Epithelial cell of prostate (primary cell): ENCODE measurements at regions not wholly inside any gene's neighbourhood (a gene's known extent, or its start where the extent isn't known, plus 50 kb on each side); places are given as distances from the start of the nearest gene placed in this dataset.

Experiments
- DNase-seq: peaks from one replicate; pipeline ENCODE4 v3.0.0-alpha.2; 2011; ENCODE audit warnings: low read depth, low spot score
- H3K27ac ChIP-seq: fragments of 450-650 bp; 2 replicates; pipeline ENCODE4 v1.5.1; 2017; ENCODE audit warnings: mild to moderate bottlenecking

DNA sequence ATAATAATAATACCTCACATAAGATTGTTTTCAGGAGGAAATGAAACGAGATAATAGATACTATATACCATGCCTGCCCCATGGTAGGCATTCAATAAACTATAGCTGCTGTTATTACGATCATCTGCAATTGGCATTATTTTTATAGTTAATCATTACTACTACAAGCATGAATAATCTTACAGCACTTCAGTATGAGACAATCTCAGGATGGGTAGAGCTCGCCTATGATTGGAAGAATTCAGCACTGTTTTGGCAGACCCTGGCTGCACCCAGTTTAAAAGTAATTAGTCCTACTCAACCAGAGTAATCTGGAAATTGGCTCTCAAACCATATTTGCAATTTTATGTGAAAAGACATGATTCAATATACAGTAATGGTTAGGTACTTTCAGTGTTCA lies 105.0 kb upstream of the DPYD start:
- no peak for DNase-seq

DNA sequence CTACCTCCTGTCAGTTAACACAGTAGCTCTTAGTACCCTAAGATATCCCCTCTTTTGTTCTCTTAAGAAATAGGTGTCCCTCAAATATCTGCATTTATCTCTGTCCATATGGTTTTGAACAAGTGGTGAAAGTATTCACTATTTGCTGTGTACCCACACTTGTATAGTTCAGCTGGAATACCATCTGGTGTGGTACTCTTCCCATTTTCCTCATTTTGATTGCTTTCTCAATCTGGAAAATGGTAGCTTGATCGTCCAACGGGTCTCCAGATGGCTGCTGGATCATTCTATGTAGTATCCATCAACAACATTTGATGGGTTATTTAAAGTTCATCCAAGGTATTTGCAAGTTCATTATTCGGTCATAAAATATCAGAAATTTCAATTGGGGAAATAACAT lies 100.3 kb upstream of the DPYD start:
- no peak for DNase-seq
- H3K27ac ChIP-seq: no peak overlapping the region

More for the DNA sequence above, 105.0 kb upstream of the DPYD start:
- H3K27ac ChIP-seq: no peak overlapping the region

DNA sequence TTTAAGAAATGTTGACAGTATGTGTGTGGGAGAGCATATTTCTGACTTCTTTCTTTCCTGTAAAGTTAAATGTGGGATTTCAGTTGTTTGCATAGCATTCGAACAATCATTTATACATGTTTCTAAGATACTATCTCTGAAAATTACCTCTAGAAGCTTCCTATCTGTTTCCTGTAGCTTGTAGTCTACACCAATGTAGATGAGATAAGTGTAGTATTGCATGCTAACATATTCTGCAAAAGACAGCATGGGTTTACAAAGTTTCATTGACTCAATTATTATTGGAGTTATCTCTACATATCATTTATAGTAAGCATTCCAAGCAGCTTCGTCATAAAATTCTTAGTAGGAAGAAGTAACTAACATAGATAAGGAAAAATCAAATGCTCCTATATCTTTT lies 98.9 kb upstream of the DPYD start:
- no peak for DNase-seq
- H3K27ac ChIP-seq: no peak overlapping the region

DNA sequence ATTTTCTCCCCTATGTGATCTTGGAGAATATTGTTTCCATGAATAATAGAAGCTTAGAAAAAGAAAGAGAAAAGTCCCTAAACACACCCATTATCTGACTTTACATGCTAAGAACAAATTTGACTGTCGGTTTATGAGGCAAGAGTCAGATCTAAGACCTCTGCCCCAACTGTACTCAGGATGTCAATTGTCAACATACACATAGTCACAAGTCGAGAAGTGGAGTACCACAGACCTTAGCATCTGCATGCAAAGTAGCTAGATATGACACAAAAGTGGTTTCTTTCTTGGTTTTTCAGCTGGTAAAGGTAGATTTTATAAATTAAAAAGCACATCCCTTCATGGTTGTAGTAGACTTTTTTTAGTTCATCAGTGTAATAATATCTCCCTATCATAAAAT lies 97.2 kb upstream of the DPYD start:
- no peak overlapping the region for H3K27ac ChIP-seq
- DNase-seq: no peak

DNA sequence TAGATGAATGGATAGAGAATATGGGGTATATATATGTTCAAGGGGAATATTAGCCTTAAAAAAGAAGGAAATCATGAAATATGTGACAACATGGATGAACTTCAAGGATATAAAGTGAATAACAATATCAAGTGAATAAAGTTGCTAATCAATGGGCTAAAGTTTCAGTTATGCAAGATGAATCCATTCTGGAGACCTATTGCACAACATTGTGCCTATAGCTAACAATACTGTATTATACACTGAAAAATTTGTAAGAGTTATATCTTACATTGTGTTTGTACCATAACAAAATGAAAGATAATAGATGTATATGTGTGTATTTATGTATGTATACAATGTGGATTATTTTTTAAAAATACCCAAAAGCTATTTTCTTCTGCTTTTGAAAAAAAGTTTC lies 96.3 kb upstream of the DPYD start:
- no peak for DNase-seq

DNA sequence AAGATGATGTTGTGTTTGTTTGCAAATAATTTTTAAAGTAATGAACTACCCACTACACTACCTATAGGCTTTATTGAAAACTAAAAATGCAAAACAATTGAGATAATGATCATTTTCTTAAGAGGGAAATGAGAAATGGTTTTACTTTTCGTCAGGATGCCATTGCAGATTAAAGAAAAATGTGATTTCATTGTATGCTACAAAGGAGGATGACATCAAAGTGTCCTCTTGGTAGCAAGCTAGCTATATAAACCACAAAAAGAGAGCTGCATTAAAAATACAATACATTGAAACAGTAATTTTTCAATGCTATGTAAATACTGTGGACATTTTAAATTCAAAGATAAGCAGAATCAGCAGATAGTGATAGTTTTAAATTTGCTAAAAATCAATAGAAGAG lies 87.5 kb upstream of the DPYD start:
- DNase-seq: no peak
- no peak overlapping the region for H3K27ac ChIP-seq

More for the DNA sequence above, 96.3 kb upstream of the DPYD start:
- H3K27ac ChIP-seq: no peak overlapping the region

DNA sequence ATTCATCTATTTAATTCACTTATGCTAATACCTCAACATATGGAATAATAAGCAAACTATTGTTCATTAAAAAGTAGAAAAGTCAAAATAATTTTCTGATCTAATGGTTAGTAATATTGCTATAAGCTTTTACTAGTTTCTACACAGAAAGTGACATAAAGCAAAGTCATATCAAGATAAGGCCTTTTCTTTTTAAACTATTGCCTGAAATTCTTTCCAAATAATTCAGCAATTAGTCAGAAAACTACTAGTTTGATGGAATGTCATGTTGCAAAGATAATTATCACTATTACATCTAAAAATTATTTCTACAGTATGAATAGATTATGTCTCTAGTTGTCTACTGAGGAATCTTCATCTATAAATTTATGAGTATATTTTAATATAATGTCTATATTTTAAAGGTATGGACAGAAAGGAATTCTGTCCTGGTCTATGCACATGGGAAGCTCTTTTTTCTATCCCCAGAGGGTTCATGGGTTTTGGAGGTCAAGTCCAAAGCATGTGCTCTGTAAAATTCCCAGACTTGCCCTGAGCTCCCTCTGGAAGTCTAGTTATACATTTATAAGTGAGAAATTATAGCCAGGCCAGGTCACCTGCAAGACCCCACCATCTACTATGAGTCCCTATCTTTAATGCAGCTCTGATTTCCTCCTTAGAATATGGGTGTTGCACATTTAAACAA lies 84.6 kb upstream of the DPYD start:
- H3K27ac ChIP-seq: no peak overlapping the region

DNA sequence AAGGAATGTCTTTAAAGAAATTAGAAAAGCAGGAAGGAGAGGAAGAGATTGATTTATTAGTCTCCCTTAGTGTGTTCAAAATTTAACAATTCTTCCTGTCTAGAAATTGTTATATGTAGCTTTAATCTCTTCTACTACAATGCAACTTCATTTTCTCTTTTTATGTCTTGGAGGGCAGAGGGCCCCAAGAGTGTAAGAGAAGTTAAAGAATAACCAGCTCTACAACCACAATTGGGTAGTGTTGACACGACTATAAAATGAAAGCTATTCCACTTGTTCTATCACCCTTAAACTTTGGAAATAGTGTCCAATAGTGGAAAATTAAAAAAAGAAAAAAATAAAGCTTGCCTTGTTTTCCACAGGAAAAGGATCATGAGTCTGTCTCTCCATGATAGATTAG lies 82.6 kb upstream of the DPYD start:
- no peak overlapping the region for H3K27ac ChIP-seq
- DNase-seq: no peak

More for the DNA sequence above, 84.6 kb upstream of the DPYD start:
- DNase-seq: no peak

DNA sequence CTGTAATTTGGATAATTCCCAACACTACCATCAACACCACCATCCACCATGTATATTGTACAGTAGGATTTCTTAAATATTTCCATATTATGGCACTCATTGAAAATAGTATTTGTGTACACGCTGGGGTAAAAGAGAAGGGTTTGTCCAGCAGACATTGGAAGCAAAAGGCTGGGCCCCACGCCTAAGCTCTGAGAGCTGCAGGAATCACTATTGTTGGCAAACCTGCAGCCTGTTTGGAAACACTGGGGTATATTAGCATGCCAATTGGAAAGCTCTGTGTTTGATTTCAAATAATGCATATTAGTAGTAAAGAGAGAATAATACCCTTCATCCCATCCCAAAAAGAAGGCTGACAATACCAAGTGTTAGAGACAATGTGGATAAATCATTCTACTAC lies 81.5 kb upstream of the DPYD start:
- no peak overlapping the region for H3K27ac ChIP-seq
- no peak for DNase-seq

DNA sequence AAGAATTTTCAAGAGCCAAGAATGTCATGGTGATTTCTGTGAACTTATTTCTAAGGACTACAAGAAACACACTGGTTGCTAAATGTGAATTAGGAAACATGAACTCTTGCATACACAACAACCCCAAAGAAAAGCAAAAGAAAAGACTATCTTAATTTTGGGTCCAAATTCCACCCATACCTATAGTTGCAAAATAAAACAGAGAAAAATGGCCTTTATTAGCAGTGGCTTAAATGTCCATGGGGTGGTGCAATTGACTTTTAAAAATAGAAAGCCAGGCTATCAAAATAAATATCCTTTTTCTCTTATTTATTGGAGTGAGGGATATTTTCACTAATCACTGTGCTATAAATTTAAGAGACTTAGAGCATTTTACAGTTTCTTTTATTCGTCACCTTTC lies 80.9 kb upstream of the DPYD start:
- DNase-seq: no peak
- H3K27ac ChIP-seq: no peak overlapping the region

DNA sequence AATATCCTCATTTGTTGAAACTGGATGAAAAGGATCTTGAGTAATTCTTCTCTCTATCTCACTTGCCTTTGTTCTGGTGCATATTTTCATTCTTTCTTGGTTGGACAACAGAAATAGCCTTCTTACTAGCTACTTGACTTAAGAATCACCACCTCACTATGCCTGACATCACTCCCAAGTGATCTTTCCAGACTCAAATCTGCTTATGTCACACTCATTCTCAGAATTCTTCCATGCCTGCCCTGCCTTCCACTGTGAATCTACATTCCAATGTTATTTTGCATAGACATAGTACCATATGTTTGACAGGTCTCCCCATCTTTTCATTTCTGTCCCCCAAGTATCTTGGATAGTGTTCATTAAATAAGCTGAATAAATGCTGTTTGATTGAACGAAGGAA lies 78.5 kb upstream of the DPYD start:
- DNase-seq: peak; percentile 3

DNA sequence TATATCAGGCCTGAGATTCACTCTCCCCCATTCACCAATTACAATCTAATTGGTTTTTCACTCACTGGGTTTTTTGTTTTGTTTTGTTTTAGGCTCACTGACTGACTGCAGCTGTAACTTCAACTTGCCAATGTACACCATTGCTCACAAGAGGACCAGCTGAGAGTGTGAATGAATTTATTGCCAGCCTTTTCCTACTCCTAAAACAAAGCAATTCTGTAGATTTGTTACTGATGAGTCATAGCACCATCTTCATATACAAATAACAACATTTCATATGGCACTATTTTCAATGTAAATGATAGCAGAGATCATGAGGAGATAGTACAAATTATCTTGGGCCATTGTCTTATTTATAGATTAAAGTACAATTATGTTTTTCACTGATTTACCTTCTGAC lies 76.0 kb upstream of the DPYD start:
- H3K27ac ChIP-seq: no peak overlapping the region
- no peak for DNase-seq

More for the DNA sequence above, 78.5 kb upstream of the DPYD start:
- H3K27ac ChIP-seq: no peak overlapping the region

DNA sequence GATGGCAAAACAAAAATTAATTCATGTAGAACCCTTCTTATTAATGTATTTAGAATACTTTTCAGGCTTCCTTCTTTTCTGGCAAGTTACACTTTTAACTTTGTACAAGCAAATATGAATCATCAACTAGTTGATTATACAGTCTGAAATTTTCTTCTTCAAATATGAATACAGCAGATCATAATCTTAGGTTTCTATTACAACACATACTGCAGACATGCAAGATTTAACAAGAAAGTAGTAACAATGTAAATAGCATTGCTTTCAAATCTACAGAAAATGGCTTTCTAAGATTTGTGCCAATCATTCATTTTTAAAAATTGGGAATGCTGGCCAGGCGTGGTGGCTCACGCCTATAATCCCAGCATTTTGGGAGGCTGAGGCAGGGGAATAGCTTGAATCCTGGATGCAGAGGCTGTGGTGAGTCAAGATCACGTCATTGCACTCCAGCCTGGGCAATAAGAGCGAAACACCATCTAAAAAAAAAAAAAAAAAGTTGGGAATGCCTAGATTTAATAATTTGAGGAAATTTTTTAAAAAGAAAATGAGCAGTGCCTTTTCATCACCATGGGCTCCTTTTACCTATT lies 68.4 kb upstream of the DPYD start:
- DNase-seq: no peak
- no peak overlapping the region for H3K27ac ChIP-seq

DNA sequence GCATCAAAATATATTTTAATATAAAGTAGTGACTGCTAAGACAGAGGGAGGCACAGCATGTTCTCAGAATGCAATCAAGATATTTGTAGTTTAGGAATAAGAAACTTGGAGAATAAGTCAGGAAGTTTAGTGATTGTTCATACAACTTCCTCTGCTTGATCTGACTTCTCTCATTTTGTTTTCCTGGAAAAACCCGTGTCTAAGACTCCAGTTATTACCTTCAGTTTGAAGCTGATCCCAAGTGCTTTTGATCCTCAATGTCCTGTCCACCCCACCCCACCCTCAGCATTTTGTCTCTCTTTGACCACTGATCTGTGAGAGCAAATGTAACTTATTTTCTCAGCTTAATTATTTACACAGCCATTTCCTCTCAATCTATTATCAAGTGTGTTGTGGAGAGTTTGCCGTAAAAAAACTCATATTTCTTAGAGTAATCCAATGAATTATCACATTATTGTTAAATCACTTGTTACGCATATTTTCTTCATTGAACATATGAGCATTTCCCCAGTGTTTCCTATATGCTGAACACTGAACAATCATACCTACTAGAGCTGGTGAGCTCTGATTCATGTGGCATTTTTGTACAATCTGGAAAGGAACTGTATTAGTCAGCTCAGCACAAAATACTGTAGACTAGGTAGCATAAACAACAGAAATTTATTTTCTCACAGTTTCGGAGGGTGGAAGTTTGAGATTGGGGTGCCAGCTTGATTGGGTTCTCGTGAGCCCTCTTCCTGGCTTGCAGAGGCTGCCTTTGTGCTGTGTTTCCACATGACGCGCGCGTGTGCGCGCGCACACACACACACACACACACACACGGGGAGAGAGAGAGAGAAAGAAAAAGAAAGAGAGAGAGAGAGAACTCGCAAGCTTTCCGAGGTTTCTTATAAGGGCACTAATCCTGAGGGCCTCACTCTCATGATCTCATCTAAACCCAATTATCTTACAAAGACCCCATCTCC lies 65.5 kb upstream of the DPYD start:
- DNase-seq: no peak
- no peak overlapping the region for H3K27ac ChIP-seq

DNA sequence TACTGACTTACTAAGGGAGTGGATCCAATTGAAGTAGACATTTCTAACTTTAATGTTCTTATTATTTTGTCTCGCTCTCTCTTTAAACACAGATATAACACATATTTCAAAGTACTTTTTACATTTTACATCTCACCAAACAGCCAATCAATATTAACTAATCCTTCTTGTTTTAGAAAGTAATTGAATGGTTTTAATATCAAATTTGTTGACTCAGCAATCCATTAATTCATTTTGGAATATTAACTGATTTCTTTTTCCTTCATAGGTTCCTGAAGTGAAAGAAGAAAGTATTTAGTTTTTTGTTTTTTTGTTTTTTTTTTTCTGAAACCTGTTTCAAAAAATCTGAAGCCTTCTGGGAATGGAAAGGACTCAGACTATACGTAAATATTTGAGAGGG lies 62.3 kb upstream of the DPYD start:
- H3K27ac ChIP-seq: no peak overlapping the region

DNA sequence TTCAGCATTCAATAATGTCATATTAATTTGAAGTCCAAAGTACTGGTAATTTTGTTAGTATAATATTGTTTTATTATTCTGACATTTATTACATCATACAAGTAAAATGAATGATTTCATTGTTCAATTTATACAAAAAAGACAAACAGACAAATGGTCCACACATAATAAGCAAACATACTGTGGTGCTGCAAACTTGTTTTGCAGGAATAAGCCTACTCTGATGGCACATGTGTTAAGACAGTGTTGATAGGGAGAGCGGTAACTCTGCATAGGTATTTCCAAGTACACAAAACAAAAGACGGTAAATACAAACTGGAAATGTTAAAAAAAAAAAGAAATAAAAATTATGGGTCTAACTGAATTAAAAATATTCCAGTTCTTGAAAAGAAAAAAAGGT lies 59.7 kb upstream of the DPYD start:
- no peak for DNase-seq
- H3K27ac ChIP-seq: no peak overlapping the region

More for the DNA sequence above, 62.3 kb upstream of the DPYD start:
- no peak for DNase-seq

DNA sequence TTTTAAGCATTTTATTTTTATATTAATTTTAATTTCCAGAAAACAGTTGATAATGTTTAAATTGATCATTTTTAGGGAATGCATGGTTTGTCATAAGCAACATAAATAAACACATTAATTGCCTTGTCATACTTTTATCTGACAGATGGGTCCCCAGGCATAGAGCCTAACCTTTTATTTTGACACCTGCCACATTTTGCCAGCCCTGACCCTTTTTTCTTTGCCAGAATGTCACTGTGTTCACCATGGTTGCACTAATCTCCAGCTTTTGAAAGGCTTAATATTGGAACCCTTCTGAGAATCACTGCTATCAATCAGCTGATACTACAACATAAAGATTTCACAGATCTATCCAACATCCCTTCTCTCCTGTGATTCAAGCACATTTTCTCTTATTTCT lies 56.0 kb upstream of the DPYD start:
- DNase-seq: no peak
- H3K27ac ChIP-seq: no peak overlapping the region
